NAMALWA (cell line): ENCODE measurements at regions not wholly inside any gene's neighbourhood (a gene's known extent, or its start where the extent isn't known, plus 50 kb on each side); places are given as distances from the start of the nearest gene placed in this dataset.

Experiments used
- DNase-seq: peaks from one replicate; pipeline ENCODE4 v3.0.0-alpha.2; 2015; ENCODE audit warnings: low spot score

DNA sequence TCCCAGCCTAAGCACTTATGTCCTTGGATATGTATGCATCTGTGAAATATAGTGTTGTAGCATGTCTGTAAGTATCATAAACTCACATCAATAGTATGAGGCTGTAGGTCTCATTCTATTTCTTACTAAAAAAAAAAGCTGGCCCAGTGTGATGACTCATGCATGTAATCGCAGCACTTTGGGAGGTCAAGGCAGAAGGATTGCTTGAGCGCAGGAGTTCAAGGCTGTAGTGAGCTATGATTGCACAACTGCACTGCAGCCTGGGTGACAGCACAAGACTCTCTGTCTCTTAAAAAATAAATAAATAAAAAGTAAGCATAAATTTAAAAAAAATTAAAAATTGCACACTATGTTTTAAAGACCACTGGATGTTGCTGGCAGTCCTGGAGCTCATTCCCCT lies 79.1 kb upstream of the SPATA13 start:
- no peak for DNase-seq

DNA sequence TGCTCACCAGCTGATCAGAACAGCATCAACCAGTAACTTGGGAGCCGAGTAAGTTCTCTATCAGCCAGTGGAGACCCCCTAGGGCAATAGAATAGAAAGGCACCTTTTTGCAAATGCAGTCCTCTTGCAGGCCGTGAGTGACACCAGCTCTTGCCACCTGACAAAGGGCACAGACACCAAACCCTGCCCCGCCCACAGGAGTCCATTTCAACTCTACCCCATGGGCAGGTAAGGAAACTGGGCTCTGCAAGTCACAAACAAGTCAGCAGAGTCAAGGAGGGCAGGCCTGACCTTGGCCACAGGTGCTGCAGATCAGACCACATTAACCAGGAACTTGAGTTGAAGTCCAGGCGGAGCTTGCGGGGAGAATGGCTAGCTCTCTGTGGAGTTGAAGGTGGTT lies 77.4 kb upstream of the SPATA13 start:
- no peak for DNase-seq

DNA sequence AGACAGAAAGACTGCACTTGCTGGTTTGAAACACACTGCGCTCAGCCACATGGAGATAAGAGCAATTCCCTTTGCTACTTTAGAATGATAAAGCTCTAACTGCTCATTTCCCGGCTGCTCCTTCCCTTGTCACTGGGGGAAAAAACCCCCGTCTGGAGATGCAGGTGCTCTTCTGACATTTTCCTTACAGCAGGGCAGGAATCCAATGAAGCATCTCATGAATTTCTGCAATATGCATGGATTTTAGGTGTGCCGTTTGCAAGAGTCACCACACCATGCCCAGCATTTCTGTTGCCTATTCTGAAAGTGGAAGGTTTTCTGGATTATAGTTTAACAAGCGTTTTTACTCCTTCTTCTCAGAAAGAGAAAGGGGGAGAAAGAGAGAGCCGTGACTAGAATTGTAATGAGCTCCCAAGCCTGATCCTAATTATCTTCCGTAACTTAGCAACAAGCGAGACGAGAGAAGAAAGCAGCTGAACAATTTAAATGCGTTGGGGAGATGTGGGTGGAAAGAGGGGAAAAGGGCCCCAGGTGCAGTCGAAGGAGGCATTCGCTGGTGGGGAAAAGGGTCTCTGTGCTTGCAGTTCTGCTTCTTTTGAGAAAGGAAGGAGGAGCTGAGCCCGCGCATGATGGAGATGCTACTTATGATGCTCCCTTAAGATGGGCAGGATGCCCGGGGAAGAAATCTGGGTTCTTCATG lies 76.6 kb upstream of the SPATA13 start:
- DNase-seq, result no peak

DNA sequence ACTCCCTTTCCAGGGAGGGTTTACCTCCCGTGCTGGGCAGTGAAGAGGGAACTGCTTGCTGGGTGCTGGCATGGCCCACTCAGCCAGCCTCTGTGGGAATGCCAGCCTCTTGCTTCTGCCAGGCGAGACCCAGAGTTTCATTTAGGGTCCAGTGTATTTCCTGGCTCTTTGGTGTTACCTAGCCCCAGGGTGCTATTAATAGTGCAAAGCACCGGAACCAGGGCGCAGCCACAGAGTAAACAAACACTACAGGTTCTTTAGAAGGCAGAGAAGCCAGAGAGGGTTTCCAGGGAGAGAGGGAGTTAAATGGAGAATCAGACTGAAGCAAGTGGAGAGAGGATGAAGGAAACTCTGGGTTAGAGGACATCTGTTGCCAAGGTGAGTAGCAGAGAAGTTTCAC lies 74.9 kb upstream of the SPATA13 start:
- DNase-seq, result no peak

DNA sequence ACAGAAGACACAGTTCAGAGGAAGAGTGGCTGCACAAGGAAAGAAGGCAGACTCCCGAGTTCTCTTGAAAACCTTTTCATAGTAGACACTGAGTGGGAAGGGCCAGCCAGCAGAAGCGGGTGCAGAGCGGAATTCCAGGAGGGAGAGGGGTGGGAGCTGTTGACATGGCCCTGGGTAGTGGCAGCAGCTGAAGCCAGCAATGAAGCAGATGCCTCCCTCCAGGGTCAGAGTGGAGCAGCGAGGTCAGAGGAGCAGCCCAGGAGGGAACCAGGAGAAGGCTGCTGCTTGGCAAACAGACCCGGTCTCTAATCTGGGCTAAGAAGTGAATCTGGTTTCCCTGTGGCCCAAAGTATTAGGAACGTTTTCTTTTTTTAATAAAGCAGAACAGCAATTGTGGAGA lies 73.9 kb upstream of the SPATA13 start:
- no peak for DNase-seq

DNA sequence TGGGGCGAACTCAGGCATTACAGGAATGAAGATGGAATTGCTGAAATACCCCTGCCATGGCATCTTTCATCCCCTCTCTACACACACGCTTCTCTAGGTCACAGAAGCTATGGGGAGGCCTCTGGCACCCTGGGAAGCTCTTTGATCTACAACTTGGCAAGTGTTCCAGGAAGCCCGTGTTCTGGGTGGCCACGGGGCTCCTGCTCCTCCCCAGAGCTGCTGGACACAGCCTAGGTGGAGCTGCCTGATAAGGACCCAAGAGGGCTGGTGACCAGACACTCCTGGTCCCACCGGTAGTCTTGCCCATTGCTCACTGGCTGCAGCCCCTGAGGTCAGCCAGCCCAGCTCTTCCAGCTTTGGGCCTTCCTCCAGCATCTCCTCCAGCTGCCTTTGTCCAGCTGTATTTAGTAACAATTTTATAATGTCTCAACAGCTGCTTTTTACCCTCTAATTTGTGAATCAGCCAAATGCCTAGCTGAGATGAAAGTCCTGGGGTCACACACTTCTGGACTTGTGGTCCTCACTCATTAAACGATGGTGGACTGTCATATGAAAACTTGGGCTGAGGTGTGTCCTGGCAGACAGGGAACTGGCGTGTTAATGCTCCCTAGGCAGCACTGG lies 72.8 kb upstream of the SPATA13 start:
- DNase-seq, result no peak

DNA sequence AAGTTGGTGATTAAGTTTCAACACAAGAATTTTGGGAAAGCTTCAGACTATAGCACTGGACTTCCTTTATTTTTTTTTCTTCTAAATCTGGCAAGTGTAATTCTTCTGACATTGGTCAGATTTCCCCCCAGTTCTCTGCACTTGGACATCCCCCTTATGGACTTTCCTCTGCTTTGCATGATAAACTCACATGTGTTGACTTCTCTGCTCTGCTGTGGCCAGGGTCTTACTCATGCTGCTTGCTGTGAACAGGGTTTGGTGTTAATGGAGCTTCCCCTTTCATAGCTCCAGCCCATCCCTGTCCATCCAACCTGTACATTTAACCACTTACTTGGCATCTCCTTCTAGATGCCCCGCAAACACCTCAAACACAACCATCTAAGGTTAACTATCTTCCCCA lies 70.5 kb upstream of the SPATA13 start:
- DNase-seq, result no peak

DNA sequence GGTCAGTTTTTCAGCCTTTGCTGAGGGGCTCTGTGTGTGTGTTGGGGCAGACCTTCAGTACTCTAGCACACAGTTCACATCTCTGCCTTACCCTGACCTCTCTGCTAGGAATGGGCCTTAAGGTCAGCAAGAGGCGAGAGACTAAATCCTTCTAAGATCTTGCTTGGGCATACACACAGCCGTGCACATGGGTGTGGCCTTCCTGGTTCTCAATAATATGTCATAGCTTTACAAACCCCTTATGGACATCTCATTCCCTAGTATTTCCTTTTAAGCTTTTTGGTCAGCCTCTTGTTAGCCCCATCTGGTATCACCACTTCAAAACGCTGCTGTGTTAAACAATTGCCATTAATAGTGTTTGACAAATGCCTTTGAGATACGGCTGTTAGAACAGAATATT lies 69.4 kb upstream of the SPATA13 start:
- no peak for DNase-seq

DNA sequence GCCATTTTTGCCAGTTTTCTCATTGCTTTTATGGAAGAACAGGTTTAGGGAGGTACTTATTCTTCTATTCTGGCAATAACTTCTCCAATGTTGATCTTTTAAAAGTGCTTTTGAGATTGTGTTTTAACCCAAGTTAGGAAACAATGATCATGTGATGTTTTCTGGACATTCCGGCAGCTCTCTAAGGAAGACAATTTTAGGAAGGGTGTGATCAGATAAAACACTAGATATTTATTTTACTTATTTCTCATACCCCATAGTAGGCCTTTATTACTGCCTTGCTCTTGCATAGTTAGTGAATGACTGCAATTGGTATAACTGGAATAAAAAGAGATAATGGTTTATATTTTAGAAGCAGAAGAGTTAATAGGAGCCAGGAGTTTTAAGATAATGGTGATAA lies 68.4 kb upstream of the SPATA13 start:
- DNase-seq, result no peak

DNA sequence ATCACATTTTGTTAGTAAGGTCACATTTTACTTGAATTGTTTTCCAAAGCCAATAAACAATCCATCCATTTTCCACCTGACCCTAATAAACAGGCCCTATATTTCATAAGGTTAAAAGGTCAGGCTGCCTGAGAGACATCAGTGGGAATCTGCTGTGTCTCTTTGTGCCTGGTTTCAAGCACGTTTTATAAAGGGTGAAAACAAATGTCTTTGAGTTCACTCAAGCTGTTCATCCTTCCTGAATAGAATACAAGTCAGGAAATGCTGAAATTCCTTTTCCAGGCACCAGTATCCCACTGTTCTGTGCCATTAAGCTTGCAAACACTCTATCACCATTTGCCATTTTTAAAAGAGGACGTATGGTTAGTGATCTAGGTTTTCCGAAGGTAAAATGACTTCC lies 67.5 kb upstream of the SPATA13 start:
- no peak for DNase-seq

DNA sequence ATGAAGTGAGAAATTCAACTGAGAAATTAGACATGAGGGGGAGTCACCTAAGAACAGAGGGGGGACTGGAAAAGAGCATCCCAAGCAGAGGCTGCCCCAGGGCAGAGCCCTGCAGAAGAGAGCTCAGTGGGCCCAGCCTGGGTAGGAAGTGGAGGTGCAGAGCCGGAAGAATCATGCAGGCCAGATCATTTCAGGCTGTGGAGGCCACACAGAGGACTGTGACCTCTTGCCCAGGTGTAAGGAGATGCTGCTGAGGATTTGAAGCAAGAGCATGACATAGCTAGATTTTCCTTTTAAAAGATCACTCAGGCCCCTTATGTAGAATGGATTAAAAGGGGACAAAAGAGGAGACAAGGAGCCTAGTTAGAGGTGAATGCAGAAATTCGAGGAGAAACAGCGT lies 63.9 kb upstream of the SPATA13 start:
- DNase-seq, result no peak

DNA sequence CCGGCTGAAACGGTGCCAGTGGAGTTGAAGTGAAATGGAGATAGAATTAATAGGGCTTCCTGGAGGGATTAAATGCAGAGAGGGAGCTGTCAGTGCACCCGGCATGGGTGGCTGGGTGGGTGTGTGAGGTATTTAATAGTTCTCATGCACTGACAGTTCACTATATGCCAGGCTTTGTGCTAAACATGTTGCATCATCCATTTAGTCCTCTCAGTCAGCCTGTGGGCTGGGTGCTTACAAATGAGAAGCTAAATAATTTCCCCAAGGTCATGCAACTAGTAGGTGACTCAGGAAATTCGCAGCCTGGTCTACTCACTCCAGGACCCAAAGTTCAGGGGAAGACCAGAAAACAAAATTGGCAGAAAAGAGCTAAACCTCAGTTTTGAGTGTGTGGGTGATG lies 63.5 kb upstream of the SPATA13 start:
- no peak for DNase-seq

DNA sequence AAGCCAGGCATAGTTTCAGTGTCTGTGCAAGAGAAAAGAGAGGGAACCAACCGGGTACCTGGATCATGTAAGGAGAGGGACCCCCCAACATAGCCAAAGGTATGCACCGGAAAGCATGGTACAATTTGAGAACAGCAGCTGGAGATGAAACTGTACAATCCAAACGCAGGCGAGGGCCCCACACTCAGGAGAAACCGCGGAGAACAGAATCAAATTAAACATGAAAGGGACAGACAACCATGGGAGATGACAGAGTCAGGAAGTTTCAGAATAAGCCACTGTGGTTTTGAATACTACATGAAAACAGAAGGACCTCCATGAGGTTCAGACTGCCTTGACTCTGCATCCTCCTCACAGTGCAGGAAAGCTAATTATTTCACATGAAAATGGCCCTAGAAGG lies 62.9 kb upstream of the SPATA13 start:
- no peak for DNase-seq

DNA sequence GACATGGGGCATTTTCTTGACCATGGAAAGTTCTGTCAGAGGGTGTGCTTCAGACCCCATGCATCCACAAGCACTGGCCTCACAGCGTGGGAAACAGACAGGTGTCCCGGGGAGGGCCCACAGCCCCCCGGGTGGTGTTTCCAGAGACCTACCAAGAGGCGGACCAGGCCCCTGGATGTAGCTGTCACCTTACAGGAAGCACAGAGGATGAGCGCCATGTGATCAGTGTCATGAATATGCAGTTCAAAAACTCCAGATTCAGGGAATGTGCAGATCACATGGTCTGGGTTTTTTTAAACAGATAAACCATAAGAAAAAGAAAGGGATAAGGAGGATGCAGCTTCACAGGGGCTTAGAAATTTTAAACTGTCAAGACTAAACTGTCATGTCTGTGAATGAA lies 61.0 kb upstream of the SPATA13 start:
- no peak for DNase-seq

DNA sequence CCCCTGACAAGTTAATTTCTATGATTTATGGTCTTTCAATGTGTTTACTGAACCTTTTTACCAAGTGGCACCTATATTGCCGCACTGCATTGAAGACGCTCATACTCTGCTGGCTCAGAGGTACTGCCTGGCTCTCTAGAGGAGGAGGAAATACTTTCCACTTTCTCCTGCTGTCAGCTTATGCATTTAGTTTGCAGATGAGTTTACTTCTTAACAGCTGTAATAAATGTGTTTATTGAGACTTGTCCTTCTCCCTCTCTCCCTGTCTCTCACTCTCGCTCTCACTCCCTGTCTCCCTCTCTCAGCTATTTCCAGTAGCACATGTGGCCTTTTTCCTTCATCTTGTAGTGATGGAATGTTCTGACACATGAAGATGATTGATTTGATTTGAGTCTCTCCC lies 60.3 kb upstream of the SPATA13 start:
- DNase-seq, result no peak

DNA sequence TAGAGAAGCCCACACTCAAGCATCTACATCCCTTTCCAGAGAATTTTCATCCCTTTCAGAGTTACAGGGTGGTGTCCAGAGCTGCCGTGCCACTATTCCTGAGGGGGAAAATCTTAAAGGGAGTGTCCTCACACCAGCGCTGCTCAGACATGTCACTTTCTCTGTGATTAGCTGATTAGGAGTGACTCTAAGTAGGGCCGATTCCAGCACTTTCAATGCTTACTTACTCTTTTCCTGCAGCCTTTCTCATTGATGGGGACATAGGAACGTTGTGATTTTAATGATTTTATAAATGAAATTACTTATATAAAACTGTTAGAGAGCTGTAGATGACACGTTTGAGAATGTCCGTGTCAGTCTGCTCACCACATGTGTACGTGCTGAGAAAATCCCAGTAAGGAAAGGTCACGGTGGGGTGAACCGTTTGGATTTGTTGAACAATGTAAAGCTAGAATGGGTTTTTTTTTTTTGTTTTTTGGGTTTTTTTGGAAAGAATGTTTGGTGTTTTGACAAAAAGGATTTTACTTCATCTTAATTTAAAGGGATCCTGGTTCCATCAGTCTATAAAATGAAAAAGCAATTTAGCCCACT lies 56.6 kb upstream of the SPATA13 start:
- DNase-seq, result no peak

DNA sequence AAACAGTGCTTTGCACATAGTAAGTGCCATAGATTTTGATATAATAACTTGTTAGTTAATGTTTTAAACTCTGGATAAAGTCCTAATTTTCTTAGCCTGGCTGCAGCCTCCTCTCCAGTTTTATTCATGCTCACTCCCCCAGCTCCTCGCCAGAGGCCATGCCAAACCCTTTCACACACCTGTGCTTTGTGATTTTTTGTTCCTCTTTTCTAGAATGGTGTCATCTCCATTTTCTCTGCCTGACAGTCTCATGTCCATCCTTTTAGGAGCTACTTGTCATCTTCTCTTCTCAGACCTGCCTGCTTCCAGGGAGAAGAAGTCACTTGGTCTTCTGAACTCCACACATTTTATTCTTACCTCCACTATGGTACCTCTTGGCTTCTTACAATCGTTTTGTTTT lies 55.8 kb upstream of the SPATA13 start:
- DNase-seq, result no peak

DNA sequence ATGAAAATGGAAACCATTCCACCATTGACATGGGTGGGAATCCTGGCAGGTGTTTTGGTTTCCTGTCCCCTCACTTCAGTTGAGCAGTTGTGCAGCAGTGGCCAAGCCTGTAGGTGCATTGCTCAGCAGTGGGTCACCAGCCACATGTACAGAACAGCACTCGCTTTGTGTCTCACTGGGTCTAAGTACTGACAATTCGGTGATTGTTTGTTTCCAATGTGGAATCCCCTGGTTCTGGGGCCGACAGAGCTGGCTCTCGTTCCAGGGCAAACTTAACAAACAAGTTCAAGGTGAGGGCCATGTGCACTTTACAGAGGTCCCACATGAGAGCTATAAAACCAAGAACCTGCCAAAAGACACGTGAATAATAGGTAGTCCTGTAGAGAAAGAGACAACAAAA lies 54.1 kb upstream of the SPATA13 start:
- no peak for DNase-seq

DNA sequence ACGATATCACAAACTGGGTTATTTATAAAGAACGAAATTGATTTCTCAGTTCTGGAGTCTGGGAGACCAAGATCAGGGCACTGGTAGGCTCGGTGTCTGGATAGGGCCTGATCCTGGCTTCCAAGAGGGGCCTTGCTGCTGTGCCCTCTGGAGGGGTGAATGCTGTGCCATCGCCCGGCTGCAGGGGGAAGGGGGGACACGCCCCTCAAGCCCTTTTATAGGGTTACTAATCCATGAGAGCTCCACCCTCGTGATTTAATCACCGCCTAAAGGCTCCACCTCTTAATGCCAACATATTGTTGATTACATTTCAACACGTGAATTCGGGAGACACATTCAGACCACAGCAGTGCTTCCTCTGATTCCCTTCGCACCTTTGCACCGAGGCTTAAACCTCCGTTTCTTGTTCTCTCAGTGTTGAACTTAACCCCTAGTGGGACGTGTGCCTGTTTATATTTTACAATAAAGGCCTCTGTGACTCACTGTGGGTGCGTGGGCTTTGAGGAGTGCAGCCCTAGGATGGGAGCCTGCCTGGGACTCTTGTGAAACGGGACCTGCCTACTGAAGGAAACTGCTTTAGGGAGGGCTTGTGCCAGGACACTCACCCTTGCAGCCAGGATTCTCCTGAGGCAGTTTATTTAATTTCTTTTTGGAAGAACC lies 52.4 kb upstream of the SPATA13 start:
- no peak for DNase-seq

DNA sequence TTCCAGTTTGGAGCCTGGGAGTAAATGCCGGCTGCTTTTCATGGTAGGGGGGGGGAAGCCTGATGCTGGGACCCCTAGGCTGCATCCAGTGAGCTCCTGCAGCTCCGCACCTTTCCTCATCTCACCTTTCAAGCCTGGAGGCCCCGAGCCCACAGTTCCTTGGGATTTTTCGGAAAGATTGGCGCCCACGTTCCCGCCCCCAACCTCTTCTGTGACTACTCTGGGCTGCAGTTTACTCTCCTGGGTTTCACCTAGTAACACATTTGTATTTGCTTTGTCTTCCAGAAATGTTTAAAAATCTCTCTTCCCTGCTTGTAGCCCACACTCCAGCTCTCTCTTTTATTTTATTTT lies 51.9 kb upstream of the SPATA13 start:
- DNase-seq, result no peak

DNA sequence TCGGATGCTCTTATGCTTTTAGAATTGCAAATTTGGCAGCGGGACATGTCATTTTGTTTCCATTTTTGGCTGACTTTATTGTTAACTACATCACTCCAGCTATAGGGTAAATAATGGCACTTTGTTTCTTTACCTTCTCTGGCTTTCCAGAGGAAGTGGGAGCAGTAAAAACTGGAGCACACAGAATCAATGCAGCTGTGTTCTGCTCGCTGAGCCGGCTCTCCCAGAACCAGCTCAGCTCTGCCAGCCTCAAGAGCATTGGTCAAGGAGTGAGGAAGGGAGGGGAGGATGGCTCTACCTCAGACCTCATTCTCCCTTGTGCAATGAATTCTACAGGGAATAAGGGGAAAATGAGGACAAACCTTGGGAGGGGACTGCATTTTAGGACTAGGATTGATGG lies 50.5 kb upstream of the SPATA13 start:
- no peak for DNase-seq
